ENCODE measurements at regions not wholly inside any gene's neighbourhood (a gene's known extent, or its start where the extent isn't known, plus 50 kb on each side); places are given as distances from the start of the nearest gene placed in this dataset.
A peak's percentile ranks its signal among the peaks of the same experiment; 100 is the strongest.

DNA sequence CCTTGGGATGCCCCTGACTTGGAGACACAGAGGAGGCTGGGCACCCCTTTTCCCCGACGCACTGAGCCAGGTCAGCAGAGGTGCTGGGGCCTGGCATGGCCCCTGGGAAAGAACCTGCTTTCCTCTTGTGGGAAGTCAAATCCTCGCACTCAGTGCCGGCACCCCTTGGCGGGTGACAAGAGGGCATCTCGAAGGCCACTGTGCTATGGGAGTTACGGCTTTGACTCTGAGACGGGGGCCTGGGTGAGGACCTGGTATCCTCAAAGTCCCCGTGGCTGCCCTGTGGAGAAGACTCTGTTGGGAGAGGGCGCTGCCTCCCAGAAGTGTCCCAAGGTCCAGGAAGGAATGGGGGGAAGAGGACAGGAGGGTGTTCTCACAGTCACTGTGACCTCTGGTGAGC is 117.0 kb downstream of the METRNL start:
- no peaks in the 10 kb centered on the region for H3K27me3 ChIP-seq
- DNase-seq: peak; percentile 62
- no peak overlapping the region for H3K4me3 ChIP-seq
- intact Hi-C loops (cut with DNase I): no loop called here
- peaks cover 26% of the 10 kb centered on the region for H3K4me1 ChIP-seq
- H3K36me3 ChIP-seq: no peaks in the 10 kb centered on the region
- H3K27ac ChIP-seq: no peak overlapping the region
- H3K9me3 ChIP-seq: no peaks in the 10 kb centered on the region
- no peak for ATAC-seq
- TF ChIP-seq, protein P1, sequence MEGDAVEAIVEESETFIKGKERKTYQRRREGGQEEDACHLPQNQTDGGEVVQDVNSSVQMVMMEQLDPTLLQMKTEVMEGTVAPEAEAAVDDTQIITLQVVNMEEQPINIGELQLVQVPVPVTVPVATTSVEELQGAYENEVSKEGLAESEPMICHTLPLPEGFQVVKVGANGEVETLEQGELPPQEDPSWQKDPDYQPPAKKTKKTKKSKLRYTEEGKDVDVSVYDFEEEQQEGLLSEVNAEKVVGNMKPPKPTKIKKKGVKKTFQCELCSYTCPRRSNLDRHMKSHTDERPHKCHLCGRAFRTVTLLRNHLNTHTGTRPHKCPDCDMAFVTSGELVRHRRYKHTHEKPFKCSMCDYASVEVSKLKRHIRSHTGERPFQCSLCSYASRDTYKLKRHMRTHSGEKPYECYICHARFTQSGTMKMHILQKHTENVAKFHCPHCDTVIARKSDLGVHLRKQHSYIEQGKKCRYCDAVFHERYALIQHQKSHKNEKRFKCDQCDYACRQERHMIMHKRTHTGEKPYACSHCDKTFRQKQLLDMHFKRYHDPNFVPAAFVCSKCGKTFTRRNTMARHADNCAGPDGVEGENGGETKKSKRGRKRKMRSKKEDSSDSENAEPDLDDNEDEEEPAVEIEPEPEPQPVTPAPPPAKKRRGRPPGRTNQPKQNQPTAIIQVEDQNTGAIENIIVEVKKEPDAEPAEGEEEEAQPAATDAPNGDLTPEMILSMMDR (IDR thresholded peaks at IDR 0.05): no peak

DNA sequence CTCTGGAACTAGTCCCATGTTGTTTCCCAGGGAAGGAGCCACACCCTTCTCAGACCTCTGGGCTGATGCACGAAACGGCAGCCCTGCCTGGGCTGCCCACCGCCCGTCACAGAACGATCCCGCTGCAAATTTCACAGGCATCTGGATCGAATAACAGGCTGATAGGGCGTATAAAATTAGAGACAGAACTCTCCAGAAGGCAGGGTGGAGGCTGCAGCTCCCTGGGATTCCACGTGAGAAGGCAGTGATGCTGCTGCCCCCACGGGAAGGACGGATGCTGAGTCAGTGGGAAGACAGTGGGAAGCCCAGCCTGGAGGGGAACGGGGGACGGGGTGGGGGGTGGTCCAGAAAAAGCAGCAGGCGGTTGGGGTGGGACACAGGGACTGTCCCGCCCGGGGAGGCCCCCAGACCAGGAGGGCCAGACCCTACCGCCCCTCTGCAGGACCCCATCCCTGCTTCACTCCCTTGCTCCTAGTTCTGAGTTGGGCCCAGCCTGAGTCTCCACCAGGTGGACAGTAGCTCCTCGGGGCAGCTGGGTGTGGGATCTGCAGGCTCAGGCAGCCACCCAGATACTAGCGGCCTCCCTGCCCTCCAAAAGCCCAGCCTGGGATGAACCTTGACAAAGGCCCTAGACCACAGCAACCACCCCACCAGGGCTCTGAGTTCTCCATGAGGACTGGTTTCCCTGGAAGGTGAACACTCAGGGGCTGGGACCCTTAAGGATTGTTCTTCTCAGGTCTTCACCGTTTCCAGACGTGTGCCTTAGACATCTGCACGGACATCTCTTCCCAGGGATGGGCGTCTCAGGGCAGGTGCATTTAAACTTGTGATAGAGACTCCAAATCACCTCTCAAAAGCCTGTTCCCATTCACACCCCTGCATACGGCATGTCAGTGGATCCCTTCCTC is 117.8 kb downstream of the METRNL start:
- Histone ChIP-seq H3K27me3 (no peaks in the 10 kb centered on the region), H3K27ac (no peak overlapping the region), H3K9me3 (no peaks in the 10 kb centered on the region), H3K4me1 (peaks cover 30% of the 10 kb centered on the region), H3K4me3 (no peak overlapping the region), H3K36me3 (no peaks in the 10 kb centered on the region)
- intact Hi-C loops (cut with DNase I): no loop called here
- DNase-seq: peak; percentile 56
- TF ChIP-seq, protein P1 (IDR thresholded peaks at IDR 0.05): no peak
- no peak for ATAC-seq

DNA sequence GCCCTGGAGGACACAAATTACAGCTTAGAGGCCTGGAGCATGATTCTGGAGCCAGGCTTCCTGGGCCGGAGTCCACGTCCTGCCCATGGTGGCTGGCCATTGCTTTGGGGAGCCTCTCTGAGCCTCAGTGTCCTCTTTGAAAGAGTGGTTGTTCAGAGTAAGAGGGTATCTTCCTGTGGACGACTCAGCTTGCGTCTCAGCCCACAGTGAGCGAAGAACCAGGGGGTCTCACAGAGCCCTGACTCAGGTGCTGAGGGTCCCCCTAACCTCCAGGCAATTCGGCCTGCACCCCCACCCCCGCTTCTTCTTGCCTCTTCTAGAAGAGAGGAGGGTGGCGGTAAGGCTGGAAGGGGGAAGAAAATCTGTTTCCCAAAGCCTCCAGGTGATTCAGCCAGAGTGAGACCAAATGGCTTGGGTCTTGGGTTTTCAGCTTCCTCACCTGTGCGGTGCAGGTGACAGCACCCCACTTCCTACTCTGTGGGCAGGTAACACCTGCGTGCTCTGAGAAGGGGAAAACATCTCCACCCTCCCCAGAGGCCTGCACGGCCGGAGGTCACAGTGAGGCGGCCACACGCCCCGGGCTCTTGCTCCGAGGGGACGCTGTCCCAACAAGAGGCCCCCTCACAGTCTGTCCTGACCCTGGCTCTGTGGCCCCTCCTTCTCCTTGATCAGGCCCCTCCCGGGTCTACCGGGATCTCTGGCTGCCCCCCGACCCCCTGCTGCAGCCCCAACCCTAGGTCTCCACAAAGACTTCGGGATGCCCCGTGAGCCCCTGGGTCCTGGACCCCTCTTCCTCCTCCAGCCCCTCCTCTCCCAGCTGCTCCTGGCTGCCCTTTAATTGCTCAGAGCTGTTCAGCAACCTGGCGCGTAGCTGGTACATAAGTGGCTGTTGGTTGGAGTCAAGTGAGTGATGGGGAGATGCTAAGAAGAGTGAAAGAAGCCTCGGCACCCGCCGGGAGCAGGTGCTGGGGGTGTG is 119.2 kb downstream of the METRNL start:
- Histone ChIP-seq H3K27ac (peak overlapping the region; percentile 87), H3K27me3 (no peaks in the 10 kb centered on the region), H3K9me3 (no peaks in the 10 kb centered on the region), H3K4me3 (peak overlapping the region; percentile 28), H3K36me3 (no peaks in the 10 kb centered on the region), H3K4me1 (peaks cover 42% of the 10 kb centered on the region)
- peak; percentile 65 for DNase-seq
- intact Hi-C loops (cut with DNase I): no loop called here
- ATAC-seq: no peak
- TF ChIP-seq, protein P1 (IDR thresholded peaks at IDR 0.05): no peak

DNA sequence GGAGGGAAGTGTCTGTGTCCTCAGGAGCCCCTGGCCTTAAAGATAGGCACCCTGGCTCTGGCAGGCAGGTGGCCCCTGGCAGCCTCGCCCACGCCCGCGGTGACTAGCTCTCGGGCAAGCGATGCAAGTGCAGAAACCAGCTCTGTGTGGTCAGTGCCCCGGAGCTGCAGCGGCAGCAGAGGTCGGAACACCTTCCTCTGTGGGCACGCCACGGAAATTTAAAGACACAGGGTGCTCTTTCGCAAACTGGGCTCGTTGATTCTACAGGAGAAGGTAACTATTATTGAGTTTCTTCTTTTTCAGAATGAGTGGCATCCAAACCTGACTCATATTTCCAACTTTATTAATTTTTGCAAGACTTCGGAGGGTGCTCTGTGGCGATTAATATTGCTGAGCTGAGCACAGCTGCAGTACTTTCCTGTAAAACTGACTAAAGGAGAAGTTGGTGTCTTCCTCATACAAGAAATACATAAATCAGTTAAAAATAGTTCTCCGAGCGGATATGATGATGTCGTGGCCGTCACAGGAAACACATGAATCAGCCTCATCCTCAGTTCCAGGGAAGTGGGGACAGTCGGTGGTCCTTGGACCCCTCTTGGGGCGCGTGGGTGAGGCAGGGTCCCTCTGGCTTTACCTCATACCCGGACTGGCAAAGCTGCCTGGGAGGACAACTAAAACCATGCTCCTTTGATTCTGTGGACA is 120.2 kb downstream of the METRNL start:
- intact Hi-C loops (cut with DNase I): no loop called here
- Histone ChIP-seq H3K36me3 (no peaks in the 10 kb centered on the region), H3K4me1 (peaks cover 47% of the 10 kb centered on the region), H3K9me3 (no peaks in the 10 kb centered on the region), H3K4me3 (peak overlapping the region; percentile 28), H3K27ac (peak overlapping the region; percentile 87), H3K27me3 (no peaks in the 10 kb centered on the region)
- TF ChIP-seq, protein P1 (IDR thresholded peaks at IDR 0.05): no peak
- peak; percentile 86 for DNase-seq
- peak; percentile 41 for ATAC-seq

DNA sequence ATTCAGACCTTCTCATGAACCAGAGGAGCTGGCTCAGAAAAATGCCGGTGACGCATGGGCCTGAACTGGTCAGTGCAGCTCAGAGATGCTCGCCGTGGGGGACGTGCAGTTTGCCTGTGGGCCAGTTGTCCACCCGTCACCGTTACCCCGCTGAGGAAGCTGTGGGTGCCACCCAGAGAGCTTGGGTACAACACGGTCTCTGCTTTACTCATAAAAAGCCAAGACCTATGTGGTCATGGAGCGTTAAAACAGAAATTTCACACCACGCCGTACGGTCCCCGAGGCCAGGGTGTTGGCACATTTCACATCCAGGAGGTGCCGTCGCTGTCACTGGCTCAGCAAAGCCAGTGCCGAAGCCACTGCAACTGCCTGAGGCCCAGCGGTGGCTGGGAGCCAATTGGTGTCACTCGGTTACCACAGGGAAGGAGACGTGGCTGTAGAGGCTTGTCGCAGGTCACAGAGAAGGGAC is 120.9 kb downstream of the METRNL start:
- Histone ChIP-seq H3K27ac (peak overlapping the region; percentile 87), H3K9me3 (no peaks in the 10 kb centered on the region), H3K36me3 (no peaks in the 10 kb centered on the region), H3K4me3 (peak overlapping the region; percentile 28), H3K27me3 (no peaks in the 10 kb centered on the region), H3K4me1 (peaks cover 42% of the 10 kb centered on the region)
- intact Hi-C loops (cut with DNase I): no loop called here
- DNase-seq: peak; percentile 87
- TF ChIP-seq, protein P1 (IDR thresholded peaks at IDR 0.05): no peak
- ATAC-seq: peak; percentile 56

Data from upper lobe of right lung (tissue), 1 donor.